SK-N-SH treated with all-trans-retinoic acid at 6 μM for 48 hours (cell line): ENCODE measurements at regions not wholly inside any gene's neighbourhood (a gene's known extent, or its start where the extent isn't known, plus 50 kb on each side); places are given as distances from the start of the nearest gene placed in this dataset.

Experiments used
- ARNTL ChIP-seq: fragments of 450-650 bp; formaldehyde crosslinking; IDR thresholded peaks from 2 replicates; pipeline ENCODE4 v1.5.0; 2020; ENCODE audit warnings: low read depth, mild to moderate bottlenecking, moderate library complexity, borderline replicate concordance
- OSR1 ChIP-seq: fragments of 250-450 bp; sonication (Bioruptor Pico); IDR thresholded peaks from 2 replicates; pipeline ENCODE4 v1.8.0; 2022; ENCODE audit warnings: moderate library complexity, mild to moderate bottlenecking, inconsistent platforms
- PPARA ChIP-seq: fragments of 250-450 bp; sonication (Bioruptor Pico); IDR thresholded peaks from 2 replicates; pipeline ENCODE4 v1.5.0; 2020; ENCODE audit warnings: mild to moderate bottlenecking, borderline replicate concordance
- RARB ChIP-seq: fragments of 250-450 bp; sonication (Bioruptor Pico); IDR thresholded peaks from 2 replicates; pipeline ENCODE4 v1.8.0; 2021; ENCODE audit warnings: mild to moderate bottlenecking, moderate library complexity
- ZFP3 ChIP-seq: fragments of 250-450 bp; sonication (Bioruptor Pico); IDR thresholded peaks from 2 replicates; pipeline ENCODE4 v1.5.0; 2020; ENCODE audit warnings: mild to moderate bottlenecking, moderate library complexity
- ZNF70 ChIP-seq: fragments of 450-650 bp; formaldehyde crosslinking; IDR thresholded peaks from 2 replicates; pipeline ENCODE4 v1.5.0; 2020; ENCODE audit warnings: mild to moderate bottlenecking, moderate library complexity
- TF ChIP-seq, protein P1 (sequence below): fragments of 250-450 bp; sonication (Bioruptor Pico); IDR thresholded peaks from 2 replicates; pipeline ENCODE4 v1.5.1; 2020; ENCODE audit warnings: low read depth, mild to moderate bottlenecking, moderate library complexity
- TF ChIP-seq, protein P2 (sequence below): fragments of 250-450 bp; sonication (Bioruptor Pico); IDR thresholded peaks from 2 replicates; pipeline ENCODE4 v1.8.0; 2020; ENCODE audit warnings: mild to moderate bottlenecking, moderate library complexity, borderline replicate concordance

GRCh38 chr6:120873125-120873865 is 461.0 kb downstream of the TBC1D32 start:
- TF ChIP-seq OSR1 (CRISPR knock-in tag) (no peak), ZFP3 (CRISPR knock-in tag) (no peak), RARB (no peak), ARNTL (CRISPR knock-in tag) (no peak), ZNF70 (CRISPR knock-in tag) (no peak), PPARA (CRISPR knock-in tag) (no peak)
- TF ChIP-seq, protein P1, sequence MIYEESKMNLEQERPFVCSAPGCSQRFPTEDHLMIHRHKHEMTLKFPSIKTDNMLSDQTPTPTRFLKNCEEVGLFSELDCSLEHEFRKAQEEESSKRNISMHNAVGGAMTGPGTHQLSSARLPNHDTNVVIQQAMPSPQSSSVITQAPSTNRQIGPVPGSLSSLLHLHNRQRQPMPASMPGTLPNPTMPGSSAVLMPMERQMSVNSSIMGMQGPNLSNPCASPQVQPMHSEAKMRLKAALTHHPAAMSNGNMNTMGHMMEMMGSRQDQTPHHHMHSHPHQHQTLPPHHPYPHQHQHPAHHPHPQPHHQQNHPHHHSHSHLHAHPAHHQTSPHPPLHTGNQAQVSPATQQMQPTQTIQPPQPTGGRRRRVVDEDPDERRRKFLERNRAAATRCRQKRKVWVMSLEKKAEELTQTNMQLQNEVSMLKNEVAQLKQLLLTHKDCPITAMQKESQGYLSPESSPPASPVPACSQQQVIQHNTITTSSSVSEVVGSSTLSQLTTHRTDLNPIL (CRISPR knock-in tag), result no peak
- TF ChIP-seq, protein P2, sequence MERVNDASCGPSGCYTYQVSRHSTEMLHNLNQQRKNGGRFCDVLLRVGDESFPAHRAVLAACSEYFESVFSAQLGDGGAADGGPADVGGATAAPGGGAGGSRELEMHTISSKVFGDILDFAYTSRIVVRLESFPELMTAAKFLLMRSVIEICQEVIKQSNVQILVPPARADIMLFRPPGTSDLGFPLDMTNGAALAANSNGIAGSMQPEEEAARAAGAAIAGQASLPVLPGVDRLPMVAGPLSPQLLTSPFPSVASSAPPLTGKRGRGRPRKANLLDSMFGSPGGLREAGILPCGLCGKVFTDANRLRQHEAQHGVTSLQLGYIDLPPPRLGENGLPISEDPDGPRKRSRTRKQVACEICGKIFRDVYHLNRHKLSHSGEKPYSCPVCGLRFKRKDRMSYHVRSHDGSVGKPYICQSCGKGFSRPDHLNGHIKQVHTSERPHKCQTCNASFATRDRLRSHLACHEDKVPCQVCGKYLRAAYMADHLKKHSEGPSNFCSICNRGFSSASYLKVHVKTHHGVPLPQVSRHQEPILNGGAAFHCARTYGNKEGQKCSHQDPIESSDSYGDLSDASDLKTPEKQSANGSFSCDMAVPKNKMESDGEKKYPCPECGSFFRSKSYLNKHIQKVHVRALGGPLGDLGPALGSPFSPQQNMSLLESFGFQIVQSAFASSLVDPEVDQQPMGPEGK (CRISPR knock-in tag), result no peak
